ENCODE measurements at regions not wholly inside any gene's neighbourhood (a gene's known extent, or its start where the extent isn't known, plus 50 kb on each side); places are given as distances from the start of the nearest gene placed in this dataset.

DNA sequence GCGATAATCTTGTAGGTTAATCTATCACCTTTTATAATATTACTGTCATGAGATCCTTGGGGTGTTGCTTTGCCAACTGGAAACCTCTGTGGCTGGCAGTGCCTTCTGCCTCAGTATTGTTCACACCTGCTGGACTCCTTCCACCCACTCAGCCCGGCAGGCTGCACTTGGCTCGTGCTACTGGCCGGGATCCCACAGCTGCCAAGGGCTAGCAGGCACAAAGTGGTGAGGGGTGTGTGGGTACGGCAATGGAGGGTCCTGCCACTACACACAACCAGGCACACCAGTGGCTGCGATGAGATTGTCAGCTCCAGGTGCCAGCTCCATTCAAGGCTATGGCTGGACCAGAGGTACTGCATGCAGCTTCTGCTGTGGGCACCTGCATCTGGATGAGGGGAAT is 191.2 kb upstream of the LYPLAL1 start:
- TF ChIP-seq, protein P1, sequence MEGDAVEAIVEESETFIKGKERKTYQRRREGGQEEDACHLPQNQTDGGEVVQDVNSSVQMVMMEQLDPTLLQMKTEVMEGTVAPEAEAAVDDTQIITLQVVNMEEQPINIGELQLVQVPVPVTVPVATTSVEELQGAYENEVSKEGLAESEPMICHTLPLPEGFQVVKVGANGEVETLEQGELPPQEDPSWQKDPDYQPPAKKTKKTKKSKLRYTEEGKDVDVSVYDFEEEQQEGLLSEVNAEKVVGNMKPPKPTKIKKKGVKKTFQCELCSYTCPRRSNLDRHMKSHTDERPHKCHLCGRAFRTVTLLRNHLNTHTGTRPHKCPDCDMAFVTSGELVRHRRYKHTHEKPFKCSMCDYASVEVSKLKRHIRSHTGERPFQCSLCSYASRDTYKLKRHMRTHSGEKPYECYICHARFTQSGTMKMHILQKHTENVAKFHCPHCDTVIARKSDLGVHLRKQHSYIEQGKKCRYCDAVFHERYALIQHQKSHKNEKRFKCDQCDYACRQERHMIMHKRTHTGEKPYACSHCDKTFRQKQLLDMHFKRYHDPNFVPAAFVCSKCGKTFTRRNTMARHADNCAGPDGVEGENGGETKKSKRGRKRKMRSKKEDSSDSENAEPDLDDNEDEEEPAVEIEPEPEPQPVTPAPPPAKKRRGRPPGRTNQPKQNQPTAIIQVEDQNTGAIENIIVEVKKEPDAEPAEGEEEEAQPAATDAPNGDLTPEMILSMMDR (conservative IDR thresholded peaks at IDR 0.05; ENCODE audit: low read depth, low read length), result no peak
- TF ChIP-seq EZH2 (IDR thresholded peaks at IDR 0.05; ENCODE audit: low read length, unreplicated experiment), result no peak
